ENCODE measurements at regions not wholly inside any gene's neighbourhood (a gene's known extent, or its start where the extent isn't known, plus 50 kb on each side); places are given as distances from the start of the nearest gene placed in this dataset.

DNA sequence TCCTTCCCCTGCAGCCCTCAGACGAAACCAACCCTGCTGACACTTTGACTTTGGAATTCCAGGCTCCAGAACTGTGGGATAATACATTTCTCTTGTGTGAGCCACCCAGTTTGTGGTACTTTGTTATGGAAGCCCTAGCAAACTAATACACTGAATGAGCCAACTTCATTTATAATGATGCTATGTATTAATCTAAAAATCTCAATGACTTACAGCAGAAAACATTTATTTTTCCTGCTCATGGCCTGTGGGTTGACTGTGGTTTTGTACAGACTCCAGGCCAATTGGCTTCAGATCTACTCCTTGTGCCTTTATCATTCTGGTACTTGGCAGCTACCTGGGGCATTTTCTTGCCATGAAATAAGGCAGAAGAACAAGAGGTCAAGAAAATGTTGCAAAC is 152.4 kb downstream of the EBLN2 start:
- peak; percentile 50 for DNase-seq
- Mint-ChIP-seq H3K4me1 (ENCODE audit: low read depth) (peaks cover 8% of the 10 kb centered on the region; the same call in 1 of the 2 replicates), H3K27me3 (ENCODE audit: insufficient read depth) (peaks cover 5% of the 10 kb centered on the region)

DNA sequence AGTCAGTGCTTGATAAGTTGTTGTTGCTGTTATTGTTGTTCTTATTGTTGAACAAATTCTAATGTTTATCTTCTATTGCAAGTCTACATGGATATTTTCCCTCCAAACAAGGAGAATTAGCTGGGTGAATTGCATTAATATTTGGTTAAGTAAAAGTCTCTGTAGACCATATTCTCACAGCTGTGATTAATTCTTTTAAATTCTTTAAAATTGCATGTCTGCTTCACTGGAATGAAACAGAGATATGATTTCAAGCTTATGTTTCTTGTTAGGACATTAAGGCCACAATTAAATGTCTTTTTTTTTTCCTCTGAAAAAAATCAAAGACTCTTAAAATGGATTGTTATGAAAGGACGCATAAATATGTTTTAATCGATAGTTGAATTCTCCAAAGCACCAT is 153.4 kb downstream of the EBLN2 start:
- Mint-ChIP-seq H3K27ac (no peak overlapping the region), H3K27me3 (ENCODE audit: insufficient read depth) (peaks cover 6% of the 10 kb centered on the region), H3K9me3 (peaks cover 4% of the 10 kb centered on the region; the same call in 1 of the 2 replicates), H3K36me3 (ENCODE audit: low read depth) (no peaks in the 10 kb centered on the region), H3K4me3 (no peak overlapping the region), H3K4me1 (ENCODE audit: low read depth) (peaks cover 8% of the 10 kb centered on the region; the same call in 1 of the 2 replicates)
- TF ChIP-seq, protein P1, sequence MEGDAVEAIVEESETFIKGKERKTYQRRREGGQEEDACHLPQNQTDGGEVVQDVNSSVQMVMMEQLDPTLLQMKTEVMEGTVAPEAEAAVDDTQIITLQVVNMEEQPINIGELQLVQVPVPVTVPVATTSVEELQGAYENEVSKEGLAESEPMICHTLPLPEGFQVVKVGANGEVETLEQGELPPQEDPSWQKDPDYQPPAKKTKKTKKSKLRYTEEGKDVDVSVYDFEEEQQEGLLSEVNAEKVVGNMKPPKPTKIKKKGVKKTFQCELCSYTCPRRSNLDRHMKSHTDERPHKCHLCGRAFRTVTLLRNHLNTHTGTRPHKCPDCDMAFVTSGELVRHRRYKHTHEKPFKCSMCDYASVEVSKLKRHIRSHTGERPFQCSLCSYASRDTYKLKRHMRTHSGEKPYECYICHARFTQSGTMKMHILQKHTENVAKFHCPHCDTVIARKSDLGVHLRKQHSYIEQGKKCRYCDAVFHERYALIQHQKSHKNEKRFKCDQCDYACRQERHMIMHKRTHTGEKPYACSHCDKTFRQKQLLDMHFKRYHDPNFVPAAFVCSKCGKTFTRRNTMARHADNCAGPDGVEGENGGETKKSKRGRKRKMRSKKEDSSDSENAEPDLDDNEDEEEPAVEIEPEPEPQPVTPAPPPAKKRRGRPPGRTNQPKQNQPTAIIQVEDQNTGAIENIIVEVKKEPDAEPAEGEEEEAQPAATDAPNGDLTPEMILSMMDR (IDR thresholded peaks at IDR 0.05) = no peak
- DNase-seq = no peak

More for the DNA sequence above, 152.4 kb downstream of the EBLN2 start:
- Mint-ChIP-seq H3K36me3 (ENCODE audit: low read depth) (no peaks in the 10 kb centered on the region), H3K9me3 (peaks cover 4% of the 10 kb centered on the region; the same call in 1 of the 2 replicates), H3K4me3 (no peak overlapping the region), H3K27ac (no peak overlapping the region)
- TF ChIP-seq, protein P1 (IDR thresholded peaks at IDR 0.05) = no peak

DNA sequence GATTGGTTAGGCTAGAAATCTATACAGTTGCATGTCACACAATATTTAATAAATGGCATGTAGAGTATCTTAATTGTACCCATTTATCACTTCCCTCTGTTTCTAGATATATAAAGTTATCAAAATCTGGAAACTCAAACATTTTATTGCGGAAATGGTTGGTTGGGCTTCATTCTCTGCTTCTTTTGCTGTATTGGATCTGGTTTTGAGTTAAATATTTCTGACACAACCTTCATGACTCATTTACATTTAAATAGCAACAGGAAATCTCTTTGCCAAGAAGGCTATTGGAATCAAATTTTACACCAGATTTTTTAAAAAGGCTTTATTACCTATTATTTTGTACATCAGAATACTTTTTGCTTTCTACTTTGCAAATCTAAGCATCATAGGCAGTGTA is 153.8 kb downstream of the EBLN2 start:
- TF ChIP-seq, protein P1 (IDR thresholded peaks at IDR 0.05) = no peak
- Mint-ChIP-seq H3K27ac (no peak overlapping the region), H3K9me3 (peaks cover 4% of the 10 kb centered on the region; the same call in 1 of the 2 replicates), H3K4me1 (ENCODE audit: low read depth) (peaks cover 8% of the 10 kb centered on the region; the same call in 1 of the 2 replicates), H3K36me3 (ENCODE audit: low read depth) (no peaks in the 10 kb centered on the region), H3K27me3 (ENCODE audit: insufficient read depth) (peaks cover 6% of the 10 kb centered on the region), H3K4me3 (no peak overlapping the region)
- DNase-seq = no peak

DNA sequence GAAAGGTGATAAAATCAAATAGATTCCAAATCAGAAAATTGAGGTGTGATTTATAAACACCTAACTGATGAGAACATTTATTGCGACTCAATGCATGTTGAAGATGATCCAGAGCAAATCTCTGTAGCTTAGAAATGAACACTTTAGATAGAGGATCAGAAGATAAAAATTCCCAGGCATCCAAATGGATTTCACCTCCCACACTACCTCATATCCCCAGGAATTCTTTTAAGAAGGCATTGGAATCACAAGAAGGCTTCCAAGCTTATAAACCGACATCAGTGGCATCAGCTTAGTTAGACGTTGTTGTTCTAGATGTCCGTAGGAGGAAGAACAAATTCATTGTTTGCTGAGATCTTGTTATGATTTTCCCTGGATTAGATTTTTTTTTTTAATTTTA is 154.4 kb downstream of the EBLN2 start:
- H3K4me3 Mint-ChIP-seq = no peak overlapping the region
- no peaks in the 10 kb centered on the region for H3K36me3 Mint-ChIP-seq (ENCODE audit: low read depth)
- H3K4me1 Mint-ChIP-seq (ENCODE audit: low read depth) = peaks cover 8% of the 10 kb centered on the region; the same call in 1 of the 2 replicates
- peaks cover 4% of the 10 kb centered on the region; the same call in 1 of the 2 replicates for H3K9me3 Mint-ChIP-seq
- TF ChIP-seq, protein P1 (IDR thresholded peaks at IDR 0.05) = no peak
- no peak for DNase-seq
- H3K27me3 Mint-ChIP-seq (ENCODE audit: insufficient read depth) = peaks cover 6% of the 10 kb centered on the region
- H3K27ac Mint-ChIP-seq = no peak overlapping the region

DNA sequence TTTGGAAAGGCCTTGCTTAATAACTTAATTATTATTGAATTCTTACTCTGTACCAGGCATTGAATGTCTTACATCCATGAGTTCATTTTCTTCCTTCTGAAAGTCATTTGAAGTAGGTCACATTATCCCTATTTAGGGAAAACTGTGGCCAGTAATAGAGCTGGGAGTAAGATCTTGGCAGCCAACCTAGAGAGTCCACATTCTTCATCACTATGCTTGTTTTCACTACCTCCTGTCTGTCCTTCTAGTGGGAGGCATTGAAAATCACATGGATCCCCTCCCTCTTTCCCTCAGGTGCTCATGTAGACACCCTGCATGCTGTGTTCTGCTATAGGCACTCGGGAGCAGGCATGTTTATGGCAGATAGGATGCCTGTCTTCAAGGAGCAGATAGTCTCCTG is 154.9 kb downstream of the EBLN2 start:
- no peak for DNase-seq
- peaks cover 8% of the 10 kb centered on the region; the same call in 1 of the 2 replicates for H3K4me1 Mint-ChIP-seq (ENCODE audit: low read depth)
- H3K27ac Mint-ChIP-seq = no peak overlapping the region
- no peak overlapping the region for H3K4me3 Mint-ChIP-seq
- peaks cover 6% of the 10 kb centered on the region for H3K27me3 Mint-ChIP-seq (ENCODE audit: insufficient read depth)
- peaks cover 4% of the 10 kb centered on the region; the same call in 1 of the 2 replicates for H3K9me3 Mint-ChIP-seq
- TF ChIP-seq, protein P1 (IDR thresholded peaks at IDR 0.05) = no peak
- no peaks in the 10 kb centered on the region for H3K36me3 Mint-ChIP-seq (ENCODE audit: low read depth)

DNA sequence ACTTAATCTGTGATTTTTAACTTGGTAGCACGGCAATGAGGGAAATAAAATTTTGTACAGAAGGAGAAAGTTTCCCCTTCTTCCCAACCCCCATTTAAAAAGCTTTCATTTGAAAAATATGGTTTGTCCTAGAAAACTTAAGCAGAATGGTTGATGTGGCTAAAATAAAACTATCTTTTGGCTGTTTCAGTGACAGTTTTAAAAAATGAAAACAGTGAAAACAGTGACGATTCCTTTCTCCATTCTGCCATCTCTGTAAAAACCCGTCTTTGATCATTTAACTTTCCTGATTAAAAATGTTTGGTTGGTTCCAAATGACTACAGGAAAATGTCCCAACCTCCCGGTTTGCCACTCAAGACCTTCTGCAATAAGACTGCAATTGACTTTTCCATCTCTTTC is 160.7 kb downstream of the EBLN2 start:
- H3K36me3 Mint-ChIP-seq (ENCODE audit: low read depth) = no peaks in the 10 kb centered on the region
- H3K4me1 Mint-ChIP-seq (ENCODE audit: low read depth) = no peaks in the 10 kb centered on the region
- no peaks in the 10 kb centered on the region for H3K9me3 Mint-ChIP-seq
- peaks cover 7% of the 10 kb centered on the region for H3K27me3 Mint-ChIP-seq (ENCODE audit: insufficient read depth)
- no peak overlapping the region for H3K27ac Mint-ChIP-seq
- no peak for DNase-seq
- TF ChIP-seq, protein P1 (IDR thresholded peaks at IDR 0.05) = no peak
- no peak overlapping the region for H3K4me3 Mint-ChIP-seq
